ENCODE measurements at regions not wholly inside any gene's neighbourhood (a gene's known extent, or its start where the extent isn't known, plus 50 kb on each side); places are given as distances from the start of the nearest gene placed in this dataset.

- DNase-seq, result no peak
Measured at GRCh38 chr2:234631646-234632514, 135.0 kb upstream of the ARL4C start.

DNA sequence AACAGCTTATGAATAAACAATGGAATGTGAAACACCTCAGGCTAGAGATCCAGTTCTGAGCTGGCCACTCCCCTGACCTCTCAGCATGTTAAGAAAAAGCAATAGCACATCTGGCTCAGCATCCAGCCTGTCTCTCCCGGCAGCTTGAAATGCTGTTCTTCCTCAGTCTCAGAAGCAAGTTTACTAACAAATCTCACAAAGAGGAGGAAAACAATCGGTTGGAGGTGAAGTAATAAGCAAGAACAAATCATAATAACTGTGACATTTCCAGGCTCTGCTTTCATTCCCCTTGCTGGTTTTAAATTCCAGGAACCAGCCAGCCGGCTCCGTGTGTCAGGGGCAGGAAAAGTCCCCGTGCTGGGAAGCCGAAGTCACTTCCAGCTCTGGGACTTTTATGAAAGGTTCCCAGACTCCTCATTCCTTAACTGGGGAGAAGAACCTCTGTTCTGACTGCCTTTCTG, 133.9 kb upstream of the ARL4C start:
- DNase-seq, result no peak

- DNase-seq, result no peak
Measured at GRCh38 chr2:234629596-234629995, 132.7 kb upstream of the ARL4C start.

- no peak for DNase-seq
Measured at GRCh38 chr2:234628953-234629352, 132.1 kb upstream of the ARL4C start.

DNA sequence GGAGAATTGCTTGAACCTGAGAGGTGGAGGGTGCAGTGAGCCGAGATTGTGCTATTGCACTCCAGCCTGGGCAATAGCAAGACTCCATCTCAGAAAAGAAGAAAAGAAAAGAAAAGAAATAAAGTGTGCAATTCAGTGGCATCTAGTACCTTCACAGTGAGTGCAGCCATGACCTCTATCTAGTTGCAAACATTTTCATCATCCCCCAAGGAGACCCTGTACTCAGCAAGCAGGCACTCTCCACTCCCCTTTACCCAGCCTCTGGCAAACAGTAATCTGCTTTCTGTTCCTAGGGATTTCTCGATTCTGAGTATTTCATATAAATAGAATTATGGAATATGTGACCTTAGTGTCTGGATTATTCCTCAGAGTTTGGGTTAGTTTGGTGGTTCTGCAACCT, 130.4 kb upstream of the ARL4C start:
- no peak for DNase-seq

GRCh38 chr2:234626566-234627130, 129.8 kb upstream of the ARL4C start:
- no peak for DNase-seq

- DNase-seq, result no peak
Measured at GRCh38 chr2:234625626-234626250, 128.9 kb upstream of the ARL4C start.

- DNase-seq, result no peak
Measured at GRCh38 chr2:234623521-234623991, 126.7 kb upstream of the ARL4C start.

DNA sequence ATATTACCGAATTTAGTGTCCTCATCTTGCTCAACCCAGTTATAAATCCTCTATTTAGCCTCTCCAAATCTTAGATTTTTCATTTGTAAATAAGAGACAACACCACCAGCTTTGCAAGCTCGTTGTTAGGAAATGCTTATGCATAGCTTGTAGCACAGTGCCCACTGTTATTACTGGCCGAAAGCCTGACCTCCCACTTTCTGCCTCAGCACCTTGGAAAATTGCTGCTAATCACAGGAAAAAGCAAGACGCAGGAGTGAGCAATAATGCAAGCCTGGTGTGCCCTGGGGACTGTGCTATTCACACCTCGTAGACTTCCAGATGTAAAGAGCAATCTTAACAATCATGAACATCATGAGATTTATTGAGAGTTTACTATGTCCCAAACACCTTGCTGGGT, 124.2 kb upstream of the ARL4C start:
- DNase-seq, result no peak

DNA sequence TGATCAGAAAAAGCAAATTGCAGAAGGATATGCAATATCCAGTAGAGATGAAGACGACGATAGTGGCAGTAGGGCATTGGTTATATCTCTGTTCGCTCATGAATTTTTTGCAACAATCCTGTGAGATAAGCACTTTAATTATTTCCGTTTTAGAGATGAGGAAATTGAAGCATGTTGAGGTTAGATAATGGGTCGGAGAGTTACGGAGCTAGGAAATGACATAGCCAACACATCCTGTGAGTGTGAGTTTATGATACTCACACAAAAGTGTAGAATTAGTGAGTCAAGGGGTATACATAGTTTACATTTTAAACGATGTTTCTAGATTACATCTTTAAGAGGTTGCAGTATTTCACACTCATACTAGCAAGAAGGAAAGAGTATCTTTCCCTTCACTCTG, 123.1 kb upstream of the ARL4C start:
- no peak for DNase-seq

DNA sequence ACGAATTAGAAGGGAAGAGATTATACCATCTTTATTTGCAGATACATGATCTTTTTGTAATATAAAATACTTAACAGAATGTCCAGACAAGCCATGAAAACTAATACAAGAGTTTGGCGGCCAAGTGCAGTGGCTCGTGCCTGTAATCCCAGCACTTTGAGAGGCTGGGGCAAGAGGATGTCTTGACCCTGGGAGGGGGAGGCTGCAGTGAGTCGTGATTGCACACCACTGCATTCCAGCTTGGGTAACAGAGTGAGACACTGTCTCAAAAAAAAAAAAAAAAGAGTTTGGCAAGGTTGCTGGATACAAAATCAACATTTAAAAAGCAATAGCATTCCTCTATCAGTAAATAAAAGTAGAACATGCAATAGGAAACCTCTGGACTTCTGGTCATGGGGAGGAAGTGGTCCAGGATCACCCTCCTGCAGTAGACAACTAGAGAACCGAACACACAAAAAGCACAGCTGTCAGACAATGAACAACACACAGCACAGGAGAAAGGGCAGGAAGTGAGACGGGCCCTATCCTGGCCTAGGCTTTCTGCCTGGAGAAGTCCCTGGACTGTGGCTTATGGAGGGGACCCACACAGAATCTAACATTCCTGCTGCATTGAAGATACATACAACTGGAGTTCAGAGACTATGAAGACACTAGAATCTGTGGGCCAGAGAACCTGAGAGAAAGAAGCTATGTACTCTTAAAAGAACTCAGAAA, 118.9 kb upstream of the ARL4C start:
- DNase-seq, result no peak

GRCh38 chr2:234611209-234611608, 114.3 kb upstream of the ARL4C start:
- DNase-seq, result no peak

GRCh38 chr2:234608946-234609345, 112.1 kb upstream of the ARL4C start:
- no peak for DNase-seq

GRCh38 chr2:234607691-234608090, 110.8 kb upstream of the ARL4C start:
- DNase-seq, result no peak

DNA sequence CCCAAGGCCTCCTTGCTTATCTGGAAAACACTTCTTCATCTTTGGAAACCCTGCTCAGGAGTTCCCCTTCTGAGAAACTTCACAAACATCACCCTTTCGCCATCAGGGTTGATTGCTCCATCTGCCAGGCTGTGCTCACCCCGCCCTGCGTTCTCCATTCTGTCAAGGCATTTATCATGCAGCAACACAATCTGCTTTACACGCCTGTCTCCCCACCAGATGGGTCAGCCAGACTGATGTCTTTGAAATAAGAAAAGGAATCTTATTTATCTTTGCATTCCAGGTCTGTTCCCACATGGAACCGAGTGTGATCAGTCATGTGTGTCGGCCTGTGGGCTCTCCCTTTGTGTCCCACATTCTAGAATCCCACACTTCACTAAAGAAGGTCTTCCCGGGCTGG, 110.0 kb upstream of the ARL4C start:
- DNase-seq, result no peak

DNA sequence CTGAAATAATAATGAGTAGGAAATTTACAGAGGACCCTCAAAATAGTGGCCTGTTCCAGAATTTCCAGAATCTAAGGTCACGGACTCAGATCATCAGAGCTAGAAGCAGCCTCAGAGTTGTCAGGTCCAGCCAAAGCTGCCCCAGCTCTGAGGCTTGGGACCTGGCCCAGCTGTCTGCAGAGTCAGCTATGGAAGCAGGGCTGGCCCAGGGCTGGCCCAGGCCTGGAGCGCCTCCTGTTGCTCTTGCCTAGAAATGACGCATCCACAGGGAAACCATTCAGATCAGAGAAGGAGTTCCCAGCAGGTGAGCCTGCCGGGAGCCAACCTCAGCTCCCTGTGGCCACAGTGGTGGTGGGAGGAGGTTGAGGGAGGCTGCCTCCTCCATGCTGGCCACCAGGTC, 106.7 kb upstream of the ARL4C start:
- DNase-seq, result no peak

GRCh38 chr2:234601213-234601612, 104.3 kb upstream of the ARL4C start:
- DNase-seq, result no peak

DNA sequence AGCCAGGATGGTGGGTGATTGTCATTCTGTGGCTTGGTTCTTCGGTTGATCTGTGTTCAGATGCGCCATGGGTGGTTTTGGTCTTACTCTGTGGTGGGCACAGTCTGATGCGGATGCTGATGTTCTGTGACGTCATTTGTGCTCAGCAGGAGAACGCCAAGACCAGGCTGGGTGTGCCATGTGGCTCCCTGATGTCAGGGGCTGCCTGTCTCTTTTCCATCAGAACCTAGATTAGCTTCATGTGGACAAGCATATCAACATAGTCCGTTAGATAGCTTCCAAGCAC, 100.6 kb upstream of the ARL4C start:
- DNase-seq, result no peak

- no peak for DNase-seq
Measured at GRCh38 chr2:234596696-234597575, 100.1 kb upstream of the ARL4C start.

DNA sequence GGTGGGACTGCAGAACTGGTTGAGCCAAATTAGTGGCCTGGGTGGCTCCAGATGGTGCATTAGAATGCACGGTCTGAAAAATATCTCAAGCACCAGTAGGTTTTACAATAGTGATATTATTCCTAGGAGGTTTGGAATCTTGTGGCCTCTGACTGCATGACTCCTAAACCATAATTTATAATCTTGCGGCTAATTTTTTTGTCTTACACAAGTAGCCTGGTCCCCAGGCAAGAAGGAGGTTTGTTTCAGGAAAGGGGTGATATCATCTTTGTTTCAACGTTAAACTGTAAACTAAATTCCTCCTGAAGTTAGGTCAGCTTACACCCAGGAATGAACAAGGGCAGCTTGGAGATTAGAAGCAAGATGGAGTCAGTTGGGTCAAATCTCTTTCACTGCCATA, 98.9 kb upstream of the ARL4C start:
- no peak for DNase-seq

DNA sequence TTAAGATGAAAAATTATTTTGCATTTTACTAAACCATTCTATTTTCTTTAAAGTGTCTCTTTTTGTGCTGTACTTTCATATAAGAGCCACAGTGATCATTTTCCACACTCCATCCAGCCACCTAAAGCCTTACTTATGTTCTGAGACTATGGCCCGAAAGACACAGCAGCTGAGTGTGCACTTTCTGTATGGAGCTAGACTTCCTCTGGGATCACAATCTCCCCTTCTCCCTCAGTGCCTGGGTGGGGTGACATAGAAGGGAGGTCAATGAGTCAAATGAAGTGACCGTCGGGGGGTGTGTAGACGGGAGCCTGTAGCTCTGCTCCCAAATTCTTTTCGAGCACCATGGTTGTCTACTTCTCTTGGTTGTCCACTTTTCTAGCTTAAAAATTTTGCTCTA, 97.8 kb upstream of the ARL4C start:
- no peak for DNase-seq

DNA sequence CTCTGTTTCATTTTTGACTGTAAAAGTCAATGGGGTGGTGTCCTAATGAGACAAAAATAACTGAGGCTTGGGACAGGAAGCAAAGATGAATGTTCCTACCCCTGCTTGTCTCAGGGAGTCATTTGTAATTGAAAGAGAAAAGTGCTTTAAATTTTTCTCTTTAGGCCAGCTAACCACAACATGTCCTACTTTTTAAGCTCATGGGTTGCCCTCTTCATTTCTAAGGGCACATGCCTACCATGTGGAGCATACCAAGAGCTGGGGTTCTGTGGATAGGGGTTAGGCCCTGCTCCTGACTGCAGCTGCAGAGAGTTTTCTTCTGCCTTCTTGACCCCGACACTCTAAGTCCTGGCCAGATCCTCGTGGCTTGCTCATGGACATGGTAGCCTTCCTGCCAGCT, 96.8 kb upstream of the ARL4C start:
- no peak for DNase-seq

DNA sequence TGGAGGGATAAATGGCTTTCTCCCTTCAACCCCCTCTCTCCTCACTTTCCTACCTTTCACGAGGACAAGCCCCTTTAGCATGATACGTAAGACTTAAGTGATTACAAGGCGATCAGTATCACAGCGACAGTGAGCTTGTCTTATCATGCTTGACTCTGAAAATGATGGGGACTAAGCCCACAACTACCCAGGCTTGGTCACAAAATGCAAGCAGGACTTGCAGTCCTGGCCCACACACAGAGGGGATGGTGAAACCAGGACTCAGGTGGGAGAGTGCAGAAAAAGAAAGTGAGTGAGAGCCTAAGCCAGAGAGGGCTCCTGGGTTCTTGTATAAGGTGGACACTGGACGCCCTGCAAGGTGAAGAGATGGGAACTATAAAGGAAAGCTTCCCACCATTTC, 95.7 kb upstream of the ARL4C start:
- DNase-seq, result no peak
